HG03045 (cell line): ENCODE measurements at regions not wholly inside any gene's neighbourhood (a gene's known extent, or its start where the extent isn't known, plus 50 kb on each side); places are given as distances from the start of the nearest gene placed in this dataset.
"Not testable (repeated sequence)": the region's sequence is repeated elsewhere in the genome, so short reads cannot be mapped to it uniquely, and the experiment has no call there.

Experiments used
- ATAC-seq: cut with Tn5 transposase; IDR thresholded peaks from one replicate; pipeline ENCODE4 v1.9.1; 2021; ENCODE audit warnings: mild to moderate bottlenecking, moderate library complexity; ENCODE audit not compliant: unreplicated experiment

- ATAC-seq: no peak
These were observed 154.6 kb downstream of the MTX2 start for GRCh38 chr2:176423819-176424218.

GRCh38 chr2:176424746-176425145 lies 155.5 kb downstream of the MTX2 start:
- no peak for ATAC-seq

GRCh38 chr2:176427549-176427948 lies 158.3 kb downstream of the MTX2 start:
- no peak for ATAC-seq

GRCh38 chr2:176428944-176429469 lies 159.8 kb downstream of the MTX2 start:
- ATAC-seq: not testable (repeated sequence)

- ATAC-seq: no peak
These were observed 163.2 kb downstream of the MTX2 start for GRCh38 chr2:176432434-176432833.

GRCh38 chr2:176435729-176436128 lies 166.5 kb downstream of the MTX2 start:
- ATAC-seq: no peak

- ATAC-seq: no peak
These were observed 174.7 kb downstream of the MTX2 start for GRCh38 chr2:176443946-176444345.

GRCh38 chr2:176445956-176446355 lies 176.7 kb downstream of the MTX2 start:
- no peak for ATAC-seq

- ATAC-seq: no peak
These were observed 177.6 kb downstream of the MTX2 start for GRCh38 chr2:176446718-176447414.

- ATAC-seq: no peak
These were observed 178.4 kb downstream of the MTX2 start for GRCh38 chr2:176447616-176448015.

GRCh38 chr2:176449852-176450251 lies 180.6 kb downstream of the MTX2 start:
- no peak for ATAC-seq

- ATAC-seq: no peak
These were observed 184.5 kb downstream of the MTX2 start for GRCh38 chr2:176453784-176454183.

- ATAC-seq: no peak
These were observed 185.9 kb downstream of the MTX2 start for GRCh38 chr2:176454893-176455815.

GRCh38 chr2:176455816-176456291 lies 186.6 kb downstream of the MTX2 start:
- no peak for ATAC-seq

- no peak for ATAC-seq
These were observed 188.2 kb downstream of the MTX2 start for GRCh38 chr2:176457481-176457880.

- ATAC-seq: no peak
These were observed 192.0 kb downstream of the MTX2 start for GRCh38 chr2:176461098-176461808.

- ATAC-seq: no peak
These were observed 192.8 kb downstream of the MTX2 start for GRCh38 chr2:176461809-176462670.

- ATAC-seq: no peak
These were observed 194.3 kb downstream of the MTX2 start for GRCh38 chr2:176463546-176463945.

GRCh38 chr2:176464886-176465564 lies 195.8 kb downstream of the MTX2 start:
- ATAC-seq: no peak
